HG03439 (cell line): ENCODE measurements at regions not wholly inside any gene's neighbourhood (a gene's known extent, or its start where the extent isn't known, plus 50 kb on each side); places are given as distances from the start of the nearest gene placed in this dataset.
A peak's percentile ranks its signal among the peaks of the same experiment; 100 is the strongest.
"Not testable (repeated sequence)": the region's sequence is repeated elsewhere in the genome, so short reads cannot be mapped to it uniquely, and the experiment has no call there.

Experiments
- ATAC-seq: cut with Tn5 transposase; IDR thresholded peaks from one replicate; pipeline ENCODE4 v1.9.1; 2021; ENCODE audit warnings: mild to moderate bottlenecking, moderate library complexity; ENCODE audit not compliant: unreplicated experiment

DNA sequence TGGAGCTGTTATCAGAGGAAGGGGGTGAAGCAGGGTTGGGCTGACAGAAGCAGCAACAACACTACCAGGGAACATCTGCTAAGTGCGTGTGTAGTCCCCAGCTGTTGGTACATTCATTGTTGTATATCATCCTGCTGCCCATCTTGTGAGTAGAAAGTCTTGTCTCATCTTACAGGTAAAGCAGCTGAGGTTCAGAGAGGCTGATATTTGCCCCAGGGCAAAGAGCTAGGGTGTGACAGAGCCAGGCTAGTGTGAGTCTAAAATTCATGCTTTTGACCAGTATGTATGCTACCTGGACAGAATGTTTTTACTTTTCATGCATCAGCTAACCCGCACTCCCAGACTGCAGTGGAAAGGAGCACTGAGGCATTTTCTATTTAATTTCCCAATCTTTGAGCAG, 221.6 kb downstream of the STK31 start:
- no peak for ATAC-seq

- ATAC-seq = no peak
Measured at GRCh38 chr7:23938215-23938614, 228.2 kb downstream of the STK31 start.

DNA sequence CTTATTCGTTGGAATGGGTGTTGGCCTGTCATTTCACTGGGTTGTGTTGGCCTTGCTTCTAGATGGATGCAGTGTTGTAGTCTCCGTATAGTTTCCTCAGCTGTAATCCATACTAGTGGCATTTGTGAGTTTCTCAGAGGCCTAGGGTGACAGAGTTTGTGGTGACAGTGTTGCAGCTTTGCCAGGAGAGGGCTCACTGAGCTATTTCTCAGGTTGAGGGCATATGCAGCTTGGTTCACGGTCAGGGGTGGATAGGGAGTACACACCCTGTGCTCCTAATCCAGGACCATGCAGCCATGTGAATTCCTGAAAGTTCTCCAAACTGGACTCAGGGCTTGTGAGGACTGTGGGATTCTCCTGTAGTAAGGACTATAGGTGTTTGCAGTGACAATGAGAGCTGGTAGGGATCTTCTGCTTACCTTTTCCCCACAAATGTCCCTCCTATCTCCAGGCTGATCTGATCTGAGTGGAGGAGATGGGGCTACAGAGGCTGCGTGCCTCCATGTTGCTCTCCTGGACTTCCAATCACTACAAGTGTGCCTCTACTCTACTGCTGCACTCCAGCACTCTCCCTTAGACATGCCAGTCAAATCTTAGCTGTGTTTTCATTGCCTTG, 229.0 kb downstream of the STK31 start:
- peak; percentile 61 for ATAC-seq

DNA sequence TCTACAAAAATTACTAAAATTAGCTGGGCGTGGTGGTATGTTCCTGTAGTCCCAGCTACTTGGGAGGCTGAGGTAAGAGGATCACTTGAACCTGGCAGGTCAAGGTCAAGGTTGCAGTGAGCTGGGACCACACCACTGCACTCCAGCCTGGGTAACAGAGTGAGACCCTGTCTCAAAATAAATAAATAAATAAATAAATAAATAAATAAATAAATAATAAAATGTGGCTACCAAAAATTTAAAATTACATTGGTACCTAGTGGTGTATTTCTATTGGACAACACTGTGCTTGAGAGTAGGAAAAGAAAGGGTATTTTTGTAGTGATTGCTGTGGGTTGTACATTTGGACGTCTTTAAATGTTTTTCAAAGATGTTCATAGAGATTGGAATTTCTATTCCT, 229.7 kb downstream of the STK31 start:
- not testable (repeated sequence) for ATAC-seq

- ATAC-seq = no peak
Measured at GRCh38 chr7:23941551-23941950, 231.5 kb downstream of the STK31 start.

DNA sequence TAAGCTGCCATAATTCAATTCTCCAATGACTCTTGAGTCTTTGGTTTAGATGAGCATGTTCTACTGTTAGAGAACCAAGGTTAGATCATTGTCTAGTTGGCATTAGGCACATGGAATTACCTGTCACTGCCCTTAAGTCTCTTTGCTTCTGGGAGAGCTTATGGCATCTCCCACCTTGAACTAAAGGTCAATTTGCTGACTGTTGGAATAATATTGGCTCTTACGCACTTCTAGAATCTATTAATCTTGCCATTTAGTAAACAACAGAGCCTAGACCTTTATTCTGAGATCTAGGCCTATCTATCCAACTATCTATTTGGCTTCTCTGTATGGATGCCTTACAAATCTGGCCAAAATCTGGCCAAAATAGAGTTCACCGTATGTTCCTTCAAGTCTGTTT, 232.0 kb downstream of the STK31 start:
- ATAC-seq = no peak

GRCh38 chr7:23944131-23944530, 234.1 kb downstream of the STK31 start:
- ATAC-seq = no peak

DNA sequence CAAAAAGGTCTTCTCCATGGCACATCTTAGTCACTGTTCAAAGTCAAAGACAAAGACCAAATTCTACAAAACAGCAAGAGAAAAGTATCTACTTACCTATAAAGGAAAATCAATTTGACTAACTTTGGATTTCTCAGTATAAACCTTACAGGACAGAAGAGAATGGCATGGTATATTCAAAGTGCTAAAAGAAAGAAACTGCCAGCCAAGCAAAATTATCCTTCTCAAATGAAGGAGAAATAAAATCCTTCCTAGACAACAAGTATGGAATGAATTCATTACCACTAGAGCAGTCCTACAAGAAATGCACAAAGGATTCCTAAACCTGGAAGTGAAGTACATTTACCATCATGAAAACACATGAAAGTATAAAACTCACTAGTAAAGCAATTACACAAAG, 235.5 kb downstream of the STK31 start:
- ATAC-seq = no peak

DNA sequence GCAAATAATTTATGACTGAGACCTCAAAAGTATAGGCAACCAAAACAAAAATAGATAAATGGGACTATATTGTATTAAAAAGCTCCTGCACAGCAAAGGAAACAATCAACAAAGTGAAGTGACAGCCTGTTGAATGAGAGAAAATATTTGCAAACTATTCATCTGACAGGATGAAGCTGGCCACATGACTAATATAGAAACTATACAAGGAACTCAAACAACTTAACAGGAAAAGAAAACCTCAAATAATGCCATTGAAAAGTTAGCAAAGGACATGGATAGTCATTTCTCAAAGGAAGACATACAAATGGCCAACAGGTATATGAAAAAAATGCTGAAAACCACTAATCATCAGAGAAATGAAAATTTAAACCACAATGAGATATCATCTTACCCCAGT, 245.1 kb downstream of the STK31 start:
- ATAC-seq = no peak

GRCh38 chr7:23955600-23956149, 245.7 kb downstream of the STK31 start:
- no peak for ATAC-seq

DNA sequence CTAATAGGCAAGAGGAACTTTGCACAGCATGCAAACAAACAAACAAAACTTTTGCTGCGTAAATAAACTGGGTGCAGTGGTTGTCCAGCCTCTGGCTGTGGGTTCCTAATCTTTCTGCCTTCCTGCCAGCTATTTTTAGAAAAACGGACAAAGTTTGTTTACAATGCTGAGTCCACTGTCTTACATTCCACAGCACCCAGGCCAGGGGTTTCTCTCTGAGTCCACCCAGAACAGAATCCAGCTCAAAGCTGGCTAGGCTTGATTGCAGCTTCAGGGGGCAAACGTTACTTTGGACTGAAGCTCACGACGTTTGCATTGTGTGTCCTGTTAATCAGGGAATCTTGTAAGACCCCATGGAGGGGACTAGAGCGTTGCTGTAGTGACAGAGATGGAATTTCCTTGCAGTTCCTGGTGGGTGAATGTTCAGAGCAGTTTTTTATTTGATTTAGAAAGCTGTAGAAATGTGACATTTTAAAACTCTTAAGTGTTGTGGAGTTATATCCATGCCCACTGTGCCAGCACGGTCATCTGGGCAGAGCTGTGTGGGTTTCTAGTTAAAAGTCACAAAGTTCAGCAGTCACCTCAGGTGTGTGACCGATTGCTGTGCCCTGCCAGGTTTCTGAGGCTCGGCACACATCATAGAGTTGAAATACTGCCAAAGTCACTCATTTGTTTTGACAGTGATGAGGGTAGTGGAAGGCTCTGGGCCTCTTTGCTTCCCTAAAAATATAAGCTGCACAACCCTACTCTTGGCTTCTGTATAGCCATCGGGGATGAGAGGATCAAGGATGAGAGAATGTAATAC, 247.0 kb downstream of the STK31 start:
- no peak for ATAC-seq

DNA sequence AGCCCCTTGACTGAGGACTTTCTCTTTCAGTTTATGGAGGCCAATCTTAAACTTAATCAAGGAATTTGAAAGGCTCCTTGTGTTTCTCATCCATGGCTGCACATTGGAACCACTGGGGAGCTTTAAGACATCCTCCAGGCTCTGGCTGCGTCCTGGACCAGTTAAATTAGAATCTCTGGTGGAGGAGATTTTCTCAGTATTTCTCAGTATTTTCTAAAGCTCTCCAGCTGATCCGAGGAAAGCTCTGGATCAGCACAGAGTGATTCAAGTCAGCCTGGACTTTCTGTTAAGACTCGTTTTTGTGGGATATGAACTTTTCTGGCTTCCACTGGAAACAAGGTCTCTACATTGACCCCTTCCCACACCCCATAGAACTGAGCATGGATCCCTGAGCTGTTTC, 249.8 kb downstream of the STK31 start:
- no peak for ATAC-seq

DNA sequence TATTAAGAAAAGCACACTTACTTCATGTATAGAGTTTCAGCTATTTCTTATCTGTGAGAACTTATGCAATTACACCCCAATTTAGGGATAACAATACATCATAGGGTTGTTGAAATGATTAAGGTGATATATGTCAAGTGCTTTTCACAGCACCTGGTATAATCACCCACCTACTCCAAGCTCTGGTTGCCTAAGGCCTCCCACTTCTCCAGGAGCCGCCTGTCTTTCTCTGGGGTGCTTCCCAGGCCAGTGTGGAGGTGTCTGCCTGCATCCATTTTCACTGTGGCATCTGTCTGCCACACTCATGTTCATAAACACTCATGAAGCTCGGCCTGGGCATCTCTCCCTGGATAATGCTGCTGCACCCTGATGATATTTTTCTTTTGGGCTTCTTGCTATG, 250.3 kb downstream of the STK31 start:
- ATAC-seq = no peak

DNA sequence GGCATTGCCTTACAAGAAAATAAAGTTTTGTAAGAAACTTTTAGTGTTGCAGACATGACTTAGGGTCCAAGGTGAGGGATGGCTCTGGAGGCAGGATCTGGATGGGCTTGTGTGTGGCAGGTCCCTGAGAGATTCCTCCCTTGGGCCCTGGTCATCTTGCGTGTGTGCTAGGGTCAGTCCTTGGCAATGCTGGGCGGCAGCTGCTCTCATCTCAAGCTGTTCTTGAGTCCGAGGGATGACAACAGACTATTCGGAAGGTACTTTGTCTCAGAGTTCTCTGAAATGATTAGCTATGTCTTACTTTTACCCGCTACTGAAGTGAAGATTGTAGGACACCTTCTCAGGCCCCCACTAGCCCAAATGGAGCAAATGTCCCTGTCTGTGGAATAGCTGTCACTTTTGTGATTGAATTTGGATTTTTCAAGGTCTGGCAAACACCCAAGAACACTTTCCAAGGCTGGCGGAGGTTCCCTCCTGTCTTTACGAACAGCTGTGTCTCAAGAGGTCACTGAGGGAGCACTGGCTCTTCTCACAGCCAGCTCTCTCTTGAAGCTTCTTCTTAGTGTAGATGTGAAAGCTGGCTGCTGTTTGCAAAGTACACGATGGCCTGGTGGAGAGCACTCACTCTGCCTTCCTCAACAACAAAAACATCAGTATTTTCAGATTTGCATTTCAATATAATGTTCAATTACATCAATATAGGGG, 253.6 kb downstream of the STK31 start:
- ATAC-seq = no peak

GRCh38 chr7:23964715-23965114, 254.7 kb downstream of the STK31 start:
- ATAC-seq = no peak

GRCh38 chr7:23965296-23965695, 255.3 kb downstream of the STK31 start:
- no peak for ATAC-seq

GRCh38 chr7:23966941-23967340, 256.9 kb downstream of the STK31 start:
- ATAC-seq = no peak

DNA sequence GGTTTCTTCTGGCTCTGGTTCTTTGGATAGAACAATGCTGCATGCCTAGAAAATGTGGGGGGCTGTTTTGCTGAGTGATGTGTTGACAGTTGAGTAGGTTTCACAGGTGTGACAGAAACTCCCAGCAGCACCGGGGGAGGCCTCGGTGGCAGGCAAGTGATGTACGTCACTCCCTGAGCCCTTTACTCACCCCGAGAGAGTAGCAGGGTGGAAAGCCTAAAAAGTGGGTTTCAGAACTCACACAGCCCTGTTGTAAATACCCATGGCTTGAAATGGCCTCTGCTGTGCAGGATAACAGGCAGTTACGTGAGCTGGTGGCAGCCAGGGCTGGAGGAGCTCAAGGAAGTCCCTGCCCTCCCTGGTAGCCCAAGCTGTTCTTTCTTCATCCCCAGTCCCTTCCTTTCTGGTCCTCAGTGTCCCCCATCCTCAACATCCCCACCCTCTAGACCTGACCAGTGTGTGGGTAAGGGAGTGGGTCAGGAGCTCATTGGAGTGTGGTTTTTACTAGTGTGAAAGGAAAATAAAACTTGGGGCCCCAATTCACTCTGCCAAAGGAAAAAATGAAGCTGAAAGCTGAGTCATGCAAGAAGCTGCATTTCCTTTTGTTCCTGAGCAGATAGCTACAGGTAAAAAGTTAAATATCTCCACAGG, 258.1 kb downstream of the STK31 start:
- no peak for ATAC-seq

- no peak for ATAC-seq
Measured at GRCh38 chr7:23968791-23969190, 258.8 kb downstream of the STK31 start.

DNA sequence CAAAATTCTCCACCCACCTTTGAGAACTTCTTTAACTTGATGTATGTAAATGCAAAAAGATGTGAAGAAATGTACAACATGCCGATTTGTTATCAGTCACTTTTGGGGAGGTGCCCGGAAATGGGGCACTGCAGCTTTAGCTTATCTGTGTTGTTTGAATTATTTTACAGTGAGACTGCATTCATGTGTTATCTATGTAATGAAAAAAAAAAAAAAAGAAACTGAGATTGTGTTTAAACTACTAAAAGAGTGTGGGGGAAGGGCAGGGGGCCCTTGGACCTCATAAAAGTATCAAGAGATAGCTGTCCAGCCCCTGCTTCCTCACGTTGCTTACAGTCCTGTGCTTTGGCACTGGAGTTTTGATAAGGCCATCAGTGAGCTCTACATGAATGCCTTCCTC, 259.4 kb downstream of the STK31 start:
- no peak for ATAC-seq

DNA sequence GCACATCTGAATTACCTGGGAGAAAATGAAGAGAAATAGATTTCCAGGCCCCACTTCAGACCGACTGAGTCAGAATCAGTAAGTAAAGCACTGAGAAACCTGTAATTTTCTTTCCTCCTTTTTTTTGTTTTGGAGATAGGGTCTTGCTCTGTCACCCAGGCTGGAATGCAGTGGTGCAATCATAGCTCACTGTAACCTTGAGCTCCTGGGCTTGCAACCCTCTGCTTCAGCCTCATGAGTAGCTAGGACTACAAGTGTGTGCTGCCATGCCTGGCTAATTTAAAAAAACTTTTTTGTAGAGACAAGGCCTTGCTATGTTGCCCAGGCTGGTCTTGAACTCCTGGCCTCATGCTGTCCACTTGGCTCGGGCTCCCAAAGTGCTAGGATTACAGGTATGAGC, 260.2 kb downstream of the STK31 start:
- no peak for ATAC-seq
